Rectal smooth muscle tissue (tissue), 1 donor: ENCODE measurements at regions not wholly inside any gene's neighbourhood (a gene's known extent, or its start where the extent isn't known, plus 50 kb on each side); places are given as distances from the start of the nearest gene placed in this dataset.

Experiments
- H3K27ac ChIP-seq: one replicate; pipeline ENCODE4 v1.7.0; 2013; ENCODE audit warnings: low read depth, low read length, inconsistent platforms
- H3K27me3 ChIP-seq: one replicate; pipeline ENCODE4 v1.7.0; 2013; ENCODE audit warnings: low read length; ENCODE audit not compliant: control insufficient read depth, insufficient read depth
- H3K36me3 ChIP-seq: one replicate; pipeline ENCODE4 v1.7.0; 2013; ENCODE audit warnings: low read length; ENCODE audit not compliant: control insufficient read depth, insufficient read depth
- H3K4me1 ChIP-seq: one replicate; pipeline ENCODE4 v1.7.0; 2013; ENCODE audit warnings: low read length; ENCODE audit not compliant: control insufficient read depth, insufficient read depth
- H3K4me3 ChIP-seq: one replicate; pipeline ENCODE4 v1.7.0; 2013; ENCODE audit warnings: low read length
- H3K9ac ChIP-seq: one replicate; pipeline ENCODE4 v1.7.0; 2013; ENCODE audit warnings: low read length

- H3K9ac ChIP-seq = no peak overlapping the region
- H3K27ac ChIP-seq = no peak overlapping the region
- no peak overlapping the region for H3K4me3 ChIP-seq
- no peaks in the 10 kb centered on the region for H3K36me3 ChIP-seq
- peaks cover 30% of the 10 kb centered on the region for H3K4me1 ChIP-seq
- H3K27me3 ChIP-seq = no peaks in the 10 kb centered on the region
These were observed 205.0 kb upstream of the RFC3 start for GRCh38 chr13:33612641-33613638.

GRCh38 chr13:33615436-33615835 lies 202.5 kb upstream of the RFC3 start:
- Histone ChIP-seq H3K9ac (no peak overlapping the region), H3K27ac (no peak overlapping the region), H3K27me3 (no peaks in the 10 kb centered on the region), H3K4me1 (peaks cover 28% of the 10 kb centered on the region), H3K36me3 (no peaks in the 10 kb centered on the region), H3K4me3 (no peak overlapping the region)

DNA sequence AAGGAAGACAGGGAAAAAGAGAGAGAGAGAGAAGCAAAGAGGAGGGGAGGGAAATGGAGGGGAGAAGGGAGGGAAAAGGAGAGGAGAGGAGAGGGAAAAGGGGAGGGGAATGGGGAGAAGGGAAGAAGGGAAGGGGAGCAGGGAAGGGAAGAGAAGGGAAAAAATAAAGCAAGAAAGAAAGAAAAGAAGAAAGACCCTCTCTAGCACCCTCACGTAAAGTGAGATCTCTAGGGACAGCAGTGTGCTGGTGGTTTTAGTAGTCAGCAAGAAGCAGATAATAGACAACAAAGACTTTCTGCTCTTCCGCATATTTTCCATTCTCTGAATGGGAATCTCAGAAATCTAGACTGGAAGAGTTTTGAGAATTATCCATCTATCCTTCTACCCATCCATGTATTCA lies 201.8 kb upstream of the RFC3 start:
- no peak overlapping the region for H3K27ac ChIP-seq

DNA sequence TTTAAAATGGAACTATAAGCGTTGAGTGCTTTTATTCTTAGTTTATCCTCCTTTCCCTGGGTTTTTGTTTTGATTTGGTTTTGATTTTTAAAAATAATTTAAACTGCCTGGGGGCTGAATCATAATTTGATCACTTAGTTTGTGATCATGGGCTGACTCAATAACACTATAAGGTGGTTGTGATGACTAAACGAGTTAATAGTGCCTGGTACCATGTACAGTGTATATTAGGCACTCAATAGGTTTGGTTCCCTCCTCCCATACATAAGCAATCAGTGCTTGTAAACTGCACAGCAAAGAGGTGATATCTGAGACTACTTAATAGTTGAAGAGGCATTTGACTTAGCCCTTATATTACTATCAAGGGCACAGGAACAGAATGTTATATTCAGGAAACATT lies 200.9 kb upstream of the RFC3 start:
- H3K36me3 ChIP-seq = no peaks in the 10 kb centered on the region
- no peak overlapping the region for H3K4me3 ChIP-seq
- H3K9ac ChIP-seq = no peak overlapping the region
- no peak overlapping the region for H3K27ac ChIP-seq
- H3K4me1 ChIP-seq = peaks cover 15% of the 10 kb centered on the region
- no peaks in the 10 kb centered on the region for H3K27me3 ChIP-seq

More for the DNA sequence above, 201.8 kb upstream of the RFC3 start:
- Histone ChIP-seq H3K27me3 (no peaks in the 10 kb centered on the region), H3K36me3 (no peaks in the 10 kb centered on the region), H3K4me3 (no peak overlapping the region), H3K9ac (no peak overlapping the region), H3K4me1 (peaks cover 23% of the 10 kb centered on the region)

GRCh38 chr13:33624253-33624652 lies 193.7 kb upstream of the RFC3 start:
- Histone ChIP-seq H3K27ac (no peak overlapping the region), H3K36me3 (no peaks in the 10 kb centered on the region), H3K9ac (no peak overlapping the region), H3K4me3 (no peak overlapping the region), H3K4me1 (no peaks in the 10 kb centered on the region), H3K27me3 (no peaks in the 10 kb centered on the region)

DNA sequence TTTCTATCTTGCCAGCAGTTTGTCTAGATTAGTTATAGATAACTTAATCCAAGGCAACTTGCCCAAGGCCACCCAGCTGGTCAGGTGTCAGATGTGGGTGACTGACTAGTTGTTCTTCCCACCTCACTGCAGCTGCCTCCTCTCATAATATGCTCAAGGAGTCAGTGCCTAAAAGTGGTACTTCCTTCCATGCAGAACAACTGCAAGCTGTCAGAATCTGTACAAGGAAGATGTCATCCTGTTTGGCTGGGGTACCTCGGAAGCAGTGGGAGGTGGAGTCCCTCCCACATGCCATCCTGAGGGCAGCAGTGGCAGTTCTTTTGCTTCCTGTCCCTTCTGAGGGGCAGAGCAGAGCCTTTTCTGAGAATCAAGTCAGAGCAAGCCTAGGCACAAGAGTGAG lies 193.2 kb upstream of the RFC3 start:
- Histone ChIP-seq H3K27me3 (no peaks in the 10 kb centered on the region), H3K27ac (no peak overlapping the region), H3K36me3 (no peaks in the 10 kb centered on the region), H3K4me3 (no peak overlapping the region), H3K4me1 (no peaks in the 10 kb centered on the region), H3K9ac (no peak overlapping the region)

DNA sequence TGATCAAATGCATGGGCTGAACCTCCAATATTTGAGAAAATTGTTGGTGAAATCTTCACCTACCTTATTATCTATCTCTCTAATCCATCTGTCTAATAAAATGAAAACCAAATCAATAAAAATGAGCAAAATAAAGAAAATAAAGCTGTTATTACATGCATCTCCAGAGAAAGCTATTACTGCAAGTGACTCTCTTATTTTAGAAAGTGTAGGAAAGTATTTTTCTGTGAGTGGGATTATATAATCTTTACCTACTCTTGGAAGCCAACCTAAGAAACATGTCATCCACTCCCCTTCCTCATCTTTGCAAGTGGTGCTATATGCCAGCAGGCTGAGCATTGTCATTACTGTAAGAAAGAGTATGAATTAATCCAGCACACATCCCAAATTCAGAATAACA lies 191.5 kb upstream of the RFC3 start:
- H3K4me3 ChIP-seq = no peak overlapping the region
- no peak overlapping the region for H3K9ac ChIP-seq
- no peaks in the 10 kb centered on the region for H3K36me3 ChIP-seq
- H3K4me1 ChIP-seq = no peaks in the 10 kb centered on the region
- H3K27ac ChIP-seq = no peak overlapping the region
- H3K27me3 ChIP-seq = no peaks in the 10 kb centered on the region

- Histone ChIP-seq H3K36me3 (no peaks in the 10 kb centered on the region), H3K27ac (no peak overlapping the region), H3K4me3 (no peak overlapping the region), H3K9ac (no peak overlapping the region), H3K4me1 (no peaks in the 10 kb centered on the region), H3K27me3 (no peaks in the 10 kb centered on the region)
These were observed 189.3 kb upstream of the RFC3 start for GRCh38 chr13:33628662-33629061.

- Histone ChIP-seq H3K4me3 (no peak overlapping the region), H3K9ac (no peak overlapping the region), H3K4me1 (peaks cover 5% of the 10 kb centered on the region), H3K36me3 (no peaks in the 10 kb centered on the region), H3K27me3 (no peaks in the 10 kb centered on the region), H3K27ac (no peak overlapping the region)
These were observed 188.2 kb upstream of the RFC3 start for GRCh38 chr13:33629605-33630360.

- Histone ChIP-seq H3K9ac (no peak overlapping the region), H3K4me3 (no peak overlapping the region), H3K4me1 (peaks cover 9% of the 10 kb centered on the region), H3K36me3 (no peaks in the 10 kb centered on the region), H3K27me3 (no peaks in the 10 kb centered on the region), H3K27ac (no peak overlapping the region)
These were observed 184.0 kb upstream of the RFC3 start for GRCh38 chr13:33633701-33634545.

DNA sequence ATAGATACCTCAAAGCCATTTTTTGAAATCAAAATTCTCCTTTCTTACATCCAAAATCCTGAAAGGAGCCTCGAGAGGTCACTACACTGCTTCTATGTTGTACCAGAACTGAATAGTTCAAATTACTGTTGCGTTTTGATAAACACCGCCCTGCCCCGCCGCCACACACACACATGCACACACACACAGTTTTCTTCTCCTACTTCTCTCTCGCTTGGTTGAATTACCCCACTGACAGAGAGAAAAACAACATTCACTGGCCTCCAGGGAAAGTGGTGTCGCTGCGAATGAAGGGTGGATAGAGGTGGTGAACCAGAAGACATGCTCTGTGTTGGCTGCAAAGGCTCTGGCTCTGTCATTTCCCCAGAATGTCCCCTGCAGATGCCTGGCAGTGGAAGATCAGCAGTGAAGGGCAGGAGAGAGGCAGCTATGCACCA lies 183.4 kb upstream of the RFC3 start:
- Histone ChIP-seq H3K4me1 (peaks cover 12% of the 10 kb centered on the region), H3K9ac (no peak overlapping the region), H3K4me3 (no peak overlapping the region), H3K27ac (peak overlapping the region; percentile 3), H3K36me3 (no peaks in the 10 kb centered on the region), H3K27me3 (no peaks in the 10 kb centered on the region)

DNA sequence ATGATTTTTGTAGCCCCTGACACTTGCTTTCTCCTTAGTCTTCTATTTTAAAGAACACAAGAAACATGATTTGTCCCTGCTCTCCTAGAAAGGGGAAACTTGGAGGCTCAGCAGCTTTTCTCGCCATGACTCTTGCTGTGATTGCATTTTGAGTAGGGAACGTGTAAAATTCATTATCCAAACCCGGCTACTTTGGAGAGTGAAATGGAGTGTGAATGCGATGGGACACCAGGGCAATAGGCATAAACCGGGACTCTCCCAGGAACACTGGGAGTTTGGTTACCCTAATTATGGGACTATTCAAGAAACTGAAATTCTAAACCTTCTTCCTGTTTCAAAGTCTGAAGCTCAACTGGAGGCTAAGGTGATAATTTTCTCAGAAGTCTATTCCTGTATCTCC lies 181.7 kb upstream of the RFC3 start:
- Histone ChIP-seq H3K27ac (no peak overlapping the region), H3K4me3 (no peak overlapping the region), H3K27me3 (no peaks in the 10 kb centered on the region), H3K36me3 (no peaks in the 10 kb centered on the region), H3K4me1 (peaks cover 12% of the 10 kb centered on the region), H3K9ac (no peak overlapping the region)
